AG10803 (cell line): ENCODE measurements at regions not wholly inside any gene's neighbourhood (a gene's known extent, or its start where the extent isn't known, plus 50 kb on each side); places are given as distances from the start of the nearest gene placed in this dataset.
"Not testable (repeated sequence)": the region's sequence is repeated elsewhere in the genome, so short reads cannot be mapped to it uniquely, and the experiment has no call there.

Source experiments
- DNase-seq: peaks from one replicate; pipeline ENCODE4 v3.0.0; 2010; ENCODE audit warnings: low read depth
- H3K4me3 ChIP-seq: 2 replicates; pipeline ENCODE4 v1.5.1; 2011; ENCODE audit warnings: mild to moderate bottlenecking, low read length, control low read depth
- CTCF ChIP-seq: conservative IDR thresholded peaks from 2 replicates; pipeline ENCODE4 v1.5.1; 2011; ENCODE audit warnings: mild to moderate bottlenecking, low read length, control low read depth, inconsistent platforms

GRCh38 chr12:124218243-124218560, 76.7 kb upstream of the RFLNA start:
- DNase-seq: no peak
- no peak overlapping the region for H3K4me3 ChIP-seq
- TF ChIP-seq CTCF: no peak

GRCh38 chr12:124218650-124219049, 76.2 kb upstream of the RFLNA start:
- DNase-seq, H3K4me3 ChIP-seq: not testable (repeated sequence)

GRCh38 chr12:124222368-124223245, 72.3 kb upstream of the RFLNA start:
- no peak for DNase-seq
- H3K4me3 ChIP-seq: no peak overlapping the region
- TF ChIP-seq CTCF: no peak

GRCh38 chr12:124223733-124224138, 71.2 kb upstream of the RFLNA start:
- not testable (repeated sequence) for H3K4me3 ChIP-seq, DNase-seq

GRCh38 chr12:124224535-124225110, 70.3 kb upstream of the RFLNA start:
- H3K4me3 ChIP-seq: no peak overlapping the region
- TF ChIP-seq CTCF: no peak
- DNase-seq: no peak

GRCh38 chr12:124225730-124226129, 69.2 kb upstream of the RFLNA start:
- no peak overlapping the region for H3K4me3 ChIP-seq
- TF ChIP-seq CTCF: no peak
- no peak for DNase-seq

- no peak for TF ChIP-seq CTCF
- no peak overlapping the region for H3K4me3 ChIP-seq
- no peak for DNase-seq
Measured at GRCh38 chr12:124227951-124228711, 66.8 kb upstream of the RFLNA start.

- no peak for DNase-seq
- no peak for TF ChIP-seq CTCF
Measured at GRCh38 chr12:124229520-124229919, 65.4 kb upstream of the RFLNA start.

More at GRCh38 chr12:124229520-124229919, 65.4 kb upstream of the RFLNA start:
- no peak overlapping the region for H3K4me3 ChIP-seq
